ENCODE measurements at regions not wholly inside any gene's neighbourhood (a gene's known extent, or its start where the extent isn't known, plus 50 kb on each side); places are given as distances from the start of the nearest gene placed in this dataset.

GRCh38 chr18:78801011-78801410 is 178.6 kb upstream of the SALL3 start:
- Histone ChIP-seq H3K4me1 (no peaks in the 10 kb centered on the region), H3K9me3 (no peaks in the 10 kb centered on the region), H3K4me3 (ENCODE audit: low read depth, low read length) (no peak overlapping the region), H3K27me3 (no peaks in the 10 kb centered on the region; the same call in 1 of the 2 replicates), H3K36me3 (no peaks in the 10 kb centered on the region)
- TF ChIP-seq CTCF (IDR thresholded peaks at IDR 0.05; ENCODE audit: low read depth, low read length): no peak
- no peak for DNase-seq

- no peaks in the 10 kb centered on the region for H3K36me3 ChIP-seq
These were observed 176.5 kb upstream of the SALL3 start for GRCh38 chr18:78803104-78803503.

GRCh38 chr18:78804206-78805030 is 175.2 kb upstream of the SALL3 start:
- Histone ChIP-seq H3K27me3 (no peaks in the 10 kb centered on the region), H3K9me3 (no peaks in the 10 kb centered on the region), H3K4me1 (no peaks in the 10 kb centered on the region), H3K4me3 (ENCODE audit: low read depth, low read length) (no peak overlapping the region), H3K36me3 (no peaks in the 10 kb centered on the region)
- DNase-seq: no peak
- TF ChIP-seq CTCF (IDR thresholded peaks at IDR 0.05; ENCODE audit: low read depth, low read length): no peak

More at GRCh38 chr18:78803104-78803503, 176.5 kb upstream of the SALL3 start:
- Histone ChIP-seq H3K27me3 (no peaks in the 10 kb centered on the region; the same call in 1 of the 2 replicates), H3K4me3 (ENCODE audit: low read depth, low read length) (no peak overlapping the region), H3K4me1 (no peaks in the 10 kb centered on the region), H3K9me3 (no peaks in the 10 kb centered on the region)
- no peak for DNase-seq
- no peak for TF ChIP-seq CTCF (IDR thresholded peaks at IDR 0.05; ENCODE audit: low read depth, low read length)

- no peak for DNase-seq
- no peaks in the 10 kb centered on the region for H3K27me3 ChIP-seq
- no peaks in the 10 kb centered on the region for H3K9me3 ChIP-seq
- no peak overlapping the region for H3K4me3 ChIP-seq (ENCODE audit: low read depth, low read length)
- no peak for TF ChIP-seq CTCF (IDR thresholded peaks at IDR 0.05; ENCODE audit: low read depth, low read length)
- no peaks in the 10 kb centered on the region for H3K4me1 ChIP-seq
- no peaks in the 10 kb centered on the region for H3K36me3 ChIP-seq
These were observed 173.8 kb upstream of the SALL3 start for GRCh38 chr18:78805840-78806239.

GRCh38 chr18:78807668-78808067 is 171.9 kb upstream of the SALL3 start:
- Histone ChIP-seq H3K36me3 (no peaks in the 10 kb centered on the region), H3K9me3 (no peaks in the 10 kb centered on the region), H3K4me1 (no peaks in the 10 kb centered on the region), H3K27me3 (no peaks in the 10 kb centered on the region), H3K4me3 (ENCODE audit: low read depth, low read length) (no peak overlapping the region)
- DNase-seq: no peak
- TF ChIP-seq CTCF (IDR thresholded peaks at IDR 0.05; ENCODE audit: low read depth, low read length): no peak

GRCh38 chr18:78809845-78810244 is 169.8 kb upstream of the SALL3 start:
- Histone ChIP-seq H3K36me3 (no peaks in the 10 kb centered on the region), H3K27me3 (peaks cover 9% of the 10 kb centered on the region), H3K4me1 (no peaks in the 10 kb centered on the region), H3K9me3 (no peaks in the 10 kb centered on the region), H3K4me3 (ENCODE audit: low read depth, low read length) (no peak overlapping the region)
- no peak for DNase-seq
- TF ChIP-seq CTCF (IDR thresholded peaks at IDR 0.05; ENCODE audit: low read depth, low read length): no peak

Data from BE2C (cell line).